GDM1 (cell line): ENCODE measurements at regions not wholly inside any gene's neighbourhood (a gene's known extent, or its start where the extent isn't known, plus 50 kb on each side); places are given as distances from the start of the nearest gene placed in this dataset.

Experiments
- DNase-seq: peaks from one replicate; lab custom pipeline; 2025; lab: John Stamatoyannopoulos, UW

- no peak for DNase-seq
Observed at GRCh38 chr13:104431895-104432294, 1365.7 kb upstream of the SLC10A2 start.

- no peak for DNase-seq
Observed at GRCh38 chr13:104426435-104426834, 1360.2 kb upstream of the SLC10A2 start.

GRCh38 chr13:104422668-104423067 is 1356.5 kb upstream of the SLC10A2 start:
- DNase-seq = no peak

GRCh38 chr13:104416973-104417372 is 1350.8 kb upstream of the SLC10A2 start:
- no peak for DNase-seq

DNA sequence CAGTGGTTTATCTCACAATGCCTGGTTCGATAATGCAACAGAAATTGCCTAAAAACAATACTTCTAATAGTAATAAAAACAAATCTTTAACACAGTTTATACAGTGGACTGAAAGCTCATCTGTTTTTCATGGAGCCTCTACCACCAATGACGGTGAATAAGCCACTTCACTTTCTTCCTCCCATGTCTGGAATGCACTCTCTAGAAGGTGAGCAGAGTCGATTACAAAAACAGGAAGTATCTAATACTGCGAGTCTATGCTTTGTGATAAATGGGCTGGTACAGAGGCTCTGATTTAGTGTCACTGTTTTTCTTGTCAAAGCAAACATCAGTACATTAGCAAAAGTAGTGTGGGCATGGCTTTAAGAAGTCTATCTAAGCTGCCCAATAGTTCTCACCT is 1348.6 kb upstream of the SLC10A2 start:
- no peak for DNase-seq

DNA sequence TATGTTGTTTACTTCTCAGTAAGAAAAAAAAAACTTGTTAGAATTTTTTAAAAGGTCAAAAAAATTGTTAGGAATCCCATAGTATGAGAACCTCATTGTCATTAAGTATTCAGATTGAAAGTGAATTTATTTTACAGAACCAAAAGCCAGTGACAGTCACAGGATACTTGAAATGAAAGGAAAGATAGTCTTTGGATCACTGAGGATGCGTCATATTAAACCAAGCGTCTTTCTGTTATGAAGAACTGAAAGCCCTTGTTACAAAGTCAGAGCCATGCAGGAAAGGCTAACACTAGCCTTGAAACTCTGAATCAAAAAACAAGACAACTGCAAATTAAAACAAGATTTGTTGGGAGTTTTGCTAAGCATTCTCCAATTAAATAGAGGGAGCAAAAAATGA is 1348.0 kb upstream of the SLC10A2 start:
- DNase-seq = no peak

GRCh38 chr13:104411141-104411765 is 1345.0 kb upstream of the SLC10A2 start:
- no peak for DNase-seq

DNA sequence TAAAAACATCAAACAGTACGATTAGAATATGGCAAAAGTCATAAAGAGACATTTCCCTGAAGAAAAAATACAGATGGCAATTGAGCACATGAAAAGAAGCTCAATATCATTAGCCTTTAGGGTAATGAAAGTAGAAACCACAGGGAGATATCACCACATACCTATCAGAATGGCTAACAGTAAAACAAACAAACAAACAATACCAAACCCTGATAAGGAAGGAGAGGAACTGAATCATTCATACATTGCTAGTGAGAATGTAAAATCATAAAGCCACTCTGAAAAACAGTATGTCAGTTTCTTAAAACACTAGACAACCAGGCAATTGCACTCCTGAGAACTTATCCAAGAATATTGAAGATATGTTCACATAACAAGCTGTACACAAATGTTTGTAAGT is 1342.5 kb upstream of the SLC10A2 start:
- no peak for DNase-seq

DNA sequence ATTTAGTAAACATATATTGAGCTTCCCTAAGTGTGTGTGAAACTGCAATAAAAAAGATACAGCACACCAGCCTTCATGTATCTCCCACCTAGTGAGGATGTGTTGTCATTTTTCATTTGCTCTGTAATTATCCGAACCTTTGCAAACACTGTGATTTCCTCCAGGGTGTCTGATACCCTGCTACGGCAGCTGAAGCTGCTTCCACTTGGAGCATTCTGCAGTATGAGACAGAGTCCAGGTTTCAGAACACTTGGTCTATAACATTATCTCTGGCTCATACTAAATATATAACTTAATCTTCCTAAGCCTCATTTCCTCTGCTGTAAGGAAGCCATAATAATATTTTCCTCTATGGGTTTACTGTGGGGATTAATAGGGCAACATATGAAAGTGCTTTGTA is 1338.1 kb upstream of the SLC10A2 start:
- no peak for DNase-seq

DNA sequence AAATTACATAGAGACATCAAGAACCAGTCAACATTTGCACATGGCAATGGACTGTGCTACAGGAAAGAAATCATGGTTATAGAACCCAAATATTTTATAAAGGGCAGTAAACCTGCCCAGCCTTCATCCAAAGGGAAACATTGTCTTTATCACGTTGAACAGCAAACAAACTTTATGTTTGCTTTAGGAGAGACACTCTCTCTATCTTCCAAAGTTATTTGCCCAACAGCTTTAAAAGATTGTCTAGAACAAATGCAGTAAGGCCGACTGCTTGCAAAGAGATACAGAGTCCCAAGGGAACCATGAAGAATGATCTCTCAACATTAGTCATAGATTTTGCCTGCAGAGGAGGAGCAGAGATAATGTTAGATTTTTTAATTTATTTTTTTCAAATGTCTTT is 1323.5 kb upstream of the SLC10A2 start:
- no peak for DNase-seq

DNA sequence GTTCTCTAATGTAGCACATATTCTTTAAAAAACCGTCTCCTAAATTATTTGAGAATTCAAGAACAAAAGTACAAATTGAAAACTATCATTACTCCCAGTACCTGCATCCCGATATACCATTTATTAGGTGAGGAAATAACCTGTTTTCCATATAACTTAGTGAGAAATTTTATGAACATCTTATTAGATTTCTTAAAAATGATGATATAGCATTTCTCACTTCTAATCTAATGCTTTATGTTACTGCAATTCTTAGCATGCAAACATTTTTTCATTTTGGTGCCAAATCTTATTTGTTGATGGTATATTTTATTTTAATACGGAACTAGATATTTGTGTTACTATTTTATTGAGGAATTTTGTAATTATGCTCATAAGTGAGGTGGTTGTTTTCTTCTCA is 1321.3 kb upstream of the SLC10A2 start:
- DNase-seq = no peak

DNA sequence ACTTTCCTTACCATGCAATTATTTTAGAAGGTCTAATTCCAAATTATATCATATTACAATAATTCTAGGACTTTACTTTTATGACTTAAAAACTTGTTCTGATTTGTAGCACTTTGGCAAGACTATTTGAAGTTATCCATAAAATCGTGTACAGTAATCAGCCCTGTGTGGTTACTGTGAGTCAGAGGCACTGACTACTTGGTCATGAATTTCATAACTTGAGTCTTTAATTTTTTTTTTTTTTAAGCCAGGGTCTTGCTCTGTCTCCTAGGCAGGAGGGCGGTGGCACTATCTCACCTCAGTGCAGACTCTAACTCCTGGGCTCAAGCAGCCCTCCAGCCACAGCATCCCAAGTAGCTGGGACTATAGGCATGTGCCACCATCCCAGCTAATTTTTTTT is 1319.2 kb upstream of the SLC10A2 start:
- no peak for DNase-seq

GRCh38 chr13:104382951-104383350 is 1316.7 kb upstream of the SLC10A2 start:
- DNase-seq = no peak

GRCh38 chr13:104376588-104376987 is 1310.4 kb upstream of the SLC10A2 start:
- no peak for DNase-seq

- DNase-seq = no peak
Observed at GRCh38 chr13:104375614-104376013, 1309.4 kb upstream of the SLC10A2 start.

DNA sequence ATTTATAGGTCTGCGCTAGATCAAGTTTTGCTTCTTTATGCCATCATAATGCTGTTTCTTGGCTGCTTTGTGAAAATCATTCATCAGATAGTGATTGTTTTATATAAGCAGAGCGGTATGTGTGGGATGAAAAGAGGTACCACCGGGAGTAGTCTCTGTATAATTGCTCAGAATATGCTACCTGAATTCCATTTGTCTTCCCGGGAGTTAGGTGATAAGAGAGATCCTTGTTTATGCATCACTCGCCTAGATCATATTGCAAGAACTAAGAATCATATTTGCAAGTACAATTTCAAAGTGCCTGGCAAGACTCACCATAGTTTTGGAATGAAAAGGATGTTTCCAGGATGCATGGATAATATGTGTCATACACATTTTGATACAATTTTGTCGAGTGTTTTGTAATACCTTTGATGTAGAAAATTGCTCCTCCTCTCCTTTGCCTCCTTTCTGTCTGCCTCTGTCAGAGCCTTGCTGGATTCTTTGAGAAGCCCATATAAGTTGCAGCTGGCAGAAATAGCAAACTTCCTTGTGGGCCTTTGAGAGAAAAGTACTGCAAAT is 1306.0 kb upstream of the SLC10A2 start:
- no peak for DNase-seq

- no peak for DNase-seq
Observed at GRCh38 chr13:104365430-104365829, 1299.2 kb upstream of the SLC10A2 start.

DNA sequence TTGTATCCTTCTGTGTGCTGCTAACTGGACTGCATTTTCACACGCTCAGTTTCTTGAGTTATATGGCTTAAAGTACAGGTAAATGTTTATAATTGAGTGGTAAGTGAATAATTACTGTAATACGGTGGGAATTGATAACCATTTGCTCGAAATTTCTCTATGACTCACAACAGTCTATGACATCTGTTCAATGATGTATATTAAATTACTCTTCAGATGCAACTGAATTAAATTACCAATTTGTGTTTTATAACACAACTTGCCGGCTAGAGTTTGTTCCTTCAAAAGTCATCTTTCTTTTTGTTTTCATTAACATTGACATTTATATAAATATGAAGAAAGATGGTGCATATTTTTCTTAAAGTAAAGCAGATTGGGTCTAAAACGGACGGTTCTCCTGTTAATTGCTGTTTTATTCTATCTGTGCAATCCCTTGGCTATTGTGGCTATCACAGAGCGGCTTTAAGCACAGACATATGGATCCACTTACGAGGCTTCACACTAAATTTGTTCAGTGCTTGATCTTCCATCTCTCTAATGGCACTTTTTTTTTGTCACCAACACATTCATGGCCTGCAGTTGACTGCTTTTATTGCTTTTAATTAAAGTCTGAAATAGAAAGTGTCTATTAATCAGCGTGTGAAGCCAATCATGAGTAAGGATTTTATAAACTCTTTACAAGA is 1291.6 kb upstream of the SLC10A2 start:
- no peak for DNase-seq

DNA sequence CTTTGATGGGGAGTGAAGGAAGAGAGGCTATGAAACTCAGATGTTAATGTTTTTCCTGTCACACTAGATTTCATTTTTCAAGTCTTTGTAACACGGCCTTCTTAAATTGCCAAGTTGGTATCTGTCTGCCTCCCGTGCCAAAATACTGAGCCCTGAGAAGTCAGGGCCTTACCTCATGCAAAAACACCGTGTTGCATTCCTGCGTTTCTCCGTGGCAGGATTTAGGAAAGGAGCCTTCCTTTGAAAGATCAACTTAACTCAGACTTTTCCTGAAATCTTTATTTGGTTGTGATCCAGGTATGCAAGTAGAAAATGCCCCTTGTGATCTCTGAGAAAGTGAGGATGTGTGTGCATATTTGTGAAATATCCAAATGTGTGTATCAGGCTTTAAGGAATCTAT is 1291.0 kb upstream of the SLC10A2 start:
- DNase-seq = no peak

- DNase-seq = no peak
Observed at GRCh38 chr13:104355041-104355670, 1288.9 kb upstream of the SLC10A2 start.

DNA sequence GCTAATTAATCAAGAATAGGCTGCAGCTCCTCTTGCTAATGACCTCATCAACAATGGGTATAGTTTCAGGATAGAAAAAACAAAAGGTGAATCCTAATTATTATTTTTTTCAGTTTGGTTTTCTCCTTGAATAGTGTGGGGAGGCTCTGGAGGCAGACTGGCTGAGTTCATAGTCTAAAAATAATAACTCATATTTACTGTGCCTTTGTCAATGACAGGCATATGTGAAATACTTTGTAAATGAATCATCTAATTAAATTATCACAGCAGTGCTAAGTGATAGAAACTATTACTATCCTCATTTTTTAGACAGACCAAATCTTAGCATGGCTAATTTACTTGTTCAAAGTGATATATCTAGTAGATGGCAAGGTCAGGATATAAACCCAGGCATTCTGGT is 1261.0 kb upstream of the SLC10A2 start:
- DNase-seq = no peak

GRCh38 chr13:104326523-104326922 is 1260.3 kb upstream of the SLC10A2 start:
- DNase-seq = no peak

- DNase-seq = no peak
Observed at GRCh38 chr13:104321756-104322155, 1255.5 kb upstream of the SLC10A2 start.
